ENCODE measurements at regions not wholly inside any gene's neighbourhood (a gene's known extent, or its start where the extent isn't known, plus 50 kb on each side); places are given as distances from the start of the nearest gene placed in this dataset.

DNA sequence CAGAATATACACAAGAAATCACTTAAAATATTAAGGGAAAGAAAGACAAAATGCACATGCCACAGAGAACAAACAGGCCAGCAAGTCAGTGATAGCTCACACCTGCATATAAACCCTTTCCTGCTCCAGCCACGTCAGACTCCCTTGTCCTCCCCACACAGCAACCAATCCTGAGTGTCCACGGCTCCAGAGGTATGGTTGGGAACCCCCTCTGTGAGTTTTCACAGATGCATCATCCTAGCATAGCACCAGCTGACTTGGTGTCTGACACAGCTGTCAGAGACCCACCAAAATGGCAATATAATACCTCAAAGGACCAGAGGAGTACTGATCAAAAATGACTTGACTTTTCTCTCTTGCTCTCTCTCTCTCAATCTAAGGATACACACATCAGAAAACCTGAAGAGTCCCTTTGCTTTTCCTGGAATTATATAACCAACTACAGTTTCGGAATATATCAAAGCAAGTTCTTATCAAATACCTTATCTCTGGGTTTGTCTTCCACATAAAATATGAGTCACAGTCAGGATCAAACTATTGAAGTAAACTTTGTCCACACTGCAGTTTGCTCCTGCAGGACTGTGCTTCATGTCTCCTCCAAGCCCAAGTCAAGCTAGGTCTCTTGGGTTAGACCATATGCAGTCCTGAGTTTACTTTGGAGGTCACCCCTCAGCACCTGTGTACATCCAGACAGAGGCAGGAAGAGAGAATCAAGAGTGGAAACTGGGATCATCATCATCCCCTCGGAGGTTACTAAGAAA, 187.1 kb upstream of the THBS1 start:
- TF ChIP-seq KAT7 (CRISPR knock-in tag; IDR thresholded peaks at IDR 0.05; ENCODE audit: borderline replicate concordance) (no peak), CTCF (IDR thresholded peaks at IDR 0.05) (no peak), ATF6 (CRISPR knock-in tag; IDR thresholded peaks at IDR 0.05) (no peak), ELF4 (CRISPR knock-in tag; IDR thresholded peaks at IDR 0.05; ENCODE audit: low read depth) (no peak), HMGA2 (CRISPR knock-in tag; IDR thresholded peaks at IDR 0.05) (no peak), MAX (CRISPR knock-in tag; IDR thresholded peaks at IDR 0.05) (no peak)
- TF ChIP-seq, protein P1, sequence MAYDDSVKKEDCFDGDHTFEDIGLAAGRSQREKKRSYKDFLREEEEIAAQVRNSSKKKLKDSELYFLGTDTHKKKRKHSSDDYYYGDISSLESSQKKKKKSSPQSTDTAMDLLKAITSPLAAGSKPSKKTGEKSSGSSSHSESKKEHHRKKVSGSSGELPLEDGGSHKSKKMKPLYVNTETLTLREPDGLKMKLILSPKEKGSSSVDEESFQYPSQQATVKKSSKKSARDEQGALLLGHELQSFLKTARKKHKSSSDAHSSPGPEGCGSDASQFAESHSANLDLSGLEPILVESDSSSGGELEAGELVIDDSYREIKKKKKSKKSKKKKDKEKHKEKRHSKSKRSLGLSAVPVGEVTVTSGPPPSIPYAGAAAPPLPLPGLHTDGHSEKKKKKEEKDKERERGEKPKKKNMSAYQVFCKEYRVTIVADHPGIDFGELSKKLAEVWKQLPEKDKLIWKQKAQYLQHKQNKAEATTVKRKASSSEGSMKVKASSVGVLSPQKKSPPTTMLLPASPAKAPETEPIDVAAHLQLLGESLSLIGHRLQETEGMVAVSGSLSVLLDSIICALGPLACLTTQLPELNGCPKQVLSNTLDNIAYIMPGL (CRISPR knock-in tag; IDR thresholded peaks at IDR 0.05), result no peak
